ENCODE measurements at regions not wholly inside any gene's neighbourhood (a gene's known extent, or its start where the extent isn't known, plus 50 kb on each side); places are given as distances from the start of the nearest gene placed in this dataset.

GRCh38 chr6:169082817-169083507 is 170.7 kb downstream of the THBS2 start:
- no peak for DNase-seq (ENCODE audit: low read depth)

- no peak for DNase-seq (ENCODE audit: low read depth)
Observed at GRCh38 chr6:169082093-169082492, 171.6 kb downstream of the THBS2 start.

GRCh38 chr6:169081248-169081647 is 172.4 kb downstream of the THBS2 start:
- DNase-seq (ENCODE audit: low read depth), result no peak

GRCh38 chr6:169079650-169080049 is 174.0 kb downstream of the THBS2 start:
- DNase-seq (ENCODE audit: low read depth), result peak; percentile 33

GRCh38 chr6:169078399-169079145 is 175.1 kb downstream of the THBS2 start:
- DNase-seq (ENCODE audit: low read depth), result no peak

- no peak for DNase-seq (ENCODE audit: low read depth)
Observed at GRCh38 chr6:169075915-169076654, 177.6 kb downstream of the THBS2 start.

GRCh38 chr6:169075211-169075914 is 178.3 kb downstream of the THBS2 start:
- no peak for DNase-seq (ENCODE audit: low read depth)

- no peak for DNase-seq (ENCODE audit: low read depth)
Observed at GRCh38 chr6:169074526-169074925, 179.1 kb downstream of the THBS2 start.

- peak; percentile 95 for DNase-seq (ENCODE audit: low read depth)
Observed at GRCh38 chr6:169073311-169073710, 180.3 kb downstream of the THBS2 start.

GRCh38 chr6:169072127-169073042 is 181.3 kb downstream of the THBS2 start:
- no peak for DNase-seq (ENCODE audit: low read depth)

GRCh38 chr6:169071394-169071793 is 182.3 kb downstream of the THBS2 start:
- DNase-seq (ENCODE audit: low read depth), result no peak

GRCh38 chr6:169070506-169071176 is 183.0 kb downstream of the THBS2 start:
- peak; percentile 100 for DNase-seq (ENCODE audit: low read depth)

GRCh38 chr6:169069356-169069755 is 184.3 kb downstream of the THBS2 start:
- DNase-seq (ENCODE audit: low read depth), result no peak

- DNase-seq (ENCODE audit: low read depth), result no peak
Observed at GRCh38 chr6:169064194-169064593, 189.5 kb downstream of the THBS2 start.

- no peak for DNase-seq (ENCODE audit: low read depth)
Observed at GRCh38 chr6:169062272-169062671, 191.4 kb downstream of the THBS2 start.

- no peak for DNase-seq (ENCODE audit: low read depth)
Observed at GRCh38 chr6:169058634-169059033, 195.0 kb downstream of the THBS2 start.

GRCh38 chr6:169052462-169052861 is 201.2 kb downstream of the THBS2 start:
- DNase-seq (ENCODE audit: low read depth), result no peak

GRCh38 chr6:169051371-169051770 is 202.3 kb downstream of the THBS2 start:
- no peak for DNase-seq (ENCODE audit: low read depth)

- DNase-seq (ENCODE audit: low read depth), result no peak
Observed at GRCh38 chr6:169048865-169049205, 204.8 kb downstream of the THBS2 start.

- DNase-seq (ENCODE audit: low read depth), result no peak
Observed at GRCh38 chr6:169048185-169048864, 205.3 kb downstream of the THBS2 start.
